Common myeloid progenitor, CD34-positive (primary cell): ENCODE measurements at regions not wholly inside any gene's neighbourhood (a gene's known extent, or its start where the extent isn't known, plus 50 kb on each side); places are given as distances from the start of the nearest gene placed in this dataset.

ENCODE experiments used
- CTCF ChIA-PET: fragments of 350-600 bp; sonication (Branson Sonifier 250); formaldehyde crosslinking; loops from one replicate; lab custom pipeline; 2021; ENCODE audit warnings: antibody characterized with exemption; lab: Charles Lee
- POLR2A ChIA-PET: fragments of 350-600 bp; sonication (Branson Sonifier 250); formaldehyde crosslinking; loops from one replicate; lab custom pipeline; 2021; ENCODE audit warnings: antibody characterized with exemption; lab: Charles Lee
- DNase-seq, 3 donors: peaks; one replicate each; pipeline versions ENCODE4 v3.0.0 to v3.0.0-alpha.2; 2013
- H3K27ac ChIP-seq, 2 experiments: 1 replicate in 1 of 2; 2 replicates in 1 of 2; pipeline ENCODE4 v1.7.0; 2013; ENCODE audit warnings: inconsistent platforms in 2 of 2, low read length in 2 of 2, mild to moderate bottlenecking in 2 of 2, low read depth in 1 of 2, moderate library complexity in 1 of 2; ENCODE audit not compliant: severe bottlenecking in 2 of 2, insufficient read depth in 1 of 2, poor library complexity in 1 of 2
- H3K27me3 ChIP-seq, 5 experiments: replicated peaks in 2 of 5; 1 replicate in 3 of 5; 2 replicates in 2 of 5; pipeline versions ENCODE4 v1.6.1 to v1.7.0; 2013; ENCODE audit warnings: low read length in 4 of 5, mild to moderate bottlenecking in 2 of 5, moderate library complexity in 2 of 5, inconsistent platforms in 1 of 5; ENCODE audit not compliant: insufficient read depth in 5 of 5, control insufficient read depth in 4 of 5
- H3K36me3 ChIP-seq, 4 experiments: 1 replicate in 2 of 4; 2 replicates in 2 of 4; pipeline versions ENCODE4 v1.6.1 to v1.7.0; 2013; ENCODE audit warnings: low read length in 3 of 4, control low read depth in 1 of 4, mild to moderate bottlenecking in 1 of 4; ENCODE audit not compliant: control insufficient read depth in 4 of 4, insufficient read depth in 4 of 4
- H3K4me1 ChIP-seq, 4 experiments: 1 replicate in 3 of 4; 2 replicates in 1 of 4; pipeline versions ENCODE4 v1.6.1 to v1.7.1; 2013; ENCODE audit warnings: low read length in 3 of 4, mild to moderate bottlenecking in 3 of 4, control low read depth in 1 of 4, inconsistent platforms in 1 of 4, moderate library complexity in 1 of 4; ENCODE audit not compliant: control insufficient read depth in 4 of 4, insufficient read depth in 4 of 4; ENCODE audit errors: control extremely low read depth in 1 of 4
- H3K4me3 ChIP-seq, 7 experiments: 1 replicate in 4 of 7; 2 replicates in 3 of 7; pipeline versions ENCODE4 v1.5.1 to v1.7.0; 2013; ENCODE audit warnings: mild to moderate bottlenecking in 7 of 7, low read length in 6 of 7, moderate library complexity in 6 of 7, inconsistent platforms in 2 of 7, low read depth in 2 of 7, control low read depth in 1 of 7; ENCODE audit not compliant: insufficient read depth in 4 of 7, control insufficient read depth in 1 of 7; ENCODE audit errors: extremely low read depth in 1 of 7
- H3K9me3 ChIP-seq, 5 experiments: 1 replicate in 4 of 5; 2 replicates in 1 of 5; pipeline versions ENCODE4 v1.6.1 to v1.7.1; 2013; ENCODE audit warnings: low read length in 4 of 5, mild to moderate bottlenecking in 2 of 5, inconsistent platforms in 1 of 5, low read depth in 1 of 5, moderate library complexity in 1 of 5; ENCODE audit not compliant: control insufficient read depth in 4 of 5, insufficient read depth in 2 of 5; ENCODE audit errors: control extremely low read depth in 1 of 5
- WGBS: methylation state at CpG from one replicate; pipeline ENCODE4 v1.1.5; 2013; ENCODE audit not compliant: insufficient coverage; 5-methylcytosine and 5-hydroxymethylcytosine counted together

DNA sequence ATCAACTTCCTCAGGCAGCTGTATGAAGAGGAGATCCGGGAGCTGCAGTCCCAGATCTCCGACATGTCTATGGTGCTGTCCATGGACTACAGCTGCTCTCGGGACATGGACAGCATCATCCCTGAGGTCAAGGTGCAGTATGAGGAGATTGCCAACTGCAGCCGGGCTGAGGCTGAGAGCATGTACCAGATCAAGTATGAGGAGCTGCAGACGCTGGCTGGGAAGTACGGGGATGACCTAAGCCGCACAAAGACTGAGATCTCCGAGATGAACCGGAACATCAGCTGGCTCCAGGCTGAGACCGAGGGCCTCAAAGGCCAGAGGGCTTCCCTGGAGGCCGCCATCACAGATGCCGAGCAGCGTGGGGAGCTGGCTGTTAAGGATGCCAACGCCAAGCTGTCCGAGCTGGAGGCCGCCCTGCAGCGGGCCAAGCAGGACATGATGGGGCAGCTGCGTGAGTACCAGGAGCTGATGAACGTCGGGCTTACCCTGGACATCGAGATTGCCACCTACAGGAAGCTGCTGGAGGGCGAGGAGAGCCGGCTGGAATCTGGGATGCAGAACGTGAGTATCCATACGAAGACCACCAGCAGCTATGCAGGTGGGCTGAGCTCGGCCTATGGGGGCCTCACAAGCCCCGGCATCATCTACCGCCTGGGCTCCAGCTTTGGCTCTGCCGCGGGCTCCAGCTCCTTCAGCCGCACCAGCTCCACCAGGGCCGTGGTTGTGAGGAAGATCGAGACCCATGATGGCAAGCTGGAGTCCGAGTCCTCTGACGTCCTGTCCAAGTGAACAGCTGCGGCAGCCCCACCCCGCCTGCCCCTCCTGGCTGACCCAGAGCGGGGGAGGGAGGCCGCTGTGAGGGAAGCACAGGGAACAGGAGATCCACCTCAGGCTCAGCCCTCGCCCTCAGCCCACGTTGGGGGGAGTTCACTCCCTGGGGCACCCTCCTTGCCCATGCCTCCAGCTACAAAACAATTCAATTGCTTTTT is 84.0 kb downstream of the SEC61B start:
- no peaks in the 10 kb centered on the region for H3K27me3 ChIP-seq
- H3K9me3 ChIP-seq, result no peaks in the 10 kb centered on the region
- H3K4me3 ChIP-seq, result no peak overlapping the region
- no peak overlapping the region for H3K27ac ChIP-seq
- CTCF ChIA-PET, result no interaction called here
- no peak for DNase-seq
- WGBS, result 97% methylated on average over 40 of the region's 41 CpGs
- H3K36me3 ChIP-seq, result no peaks in the 10 kb centered on the region
- H3K4me1 ChIP-seq, result no peaks in the 10 kb centered on the region
- POLR2A ChIA-PET, result no interaction called here

DNA sequence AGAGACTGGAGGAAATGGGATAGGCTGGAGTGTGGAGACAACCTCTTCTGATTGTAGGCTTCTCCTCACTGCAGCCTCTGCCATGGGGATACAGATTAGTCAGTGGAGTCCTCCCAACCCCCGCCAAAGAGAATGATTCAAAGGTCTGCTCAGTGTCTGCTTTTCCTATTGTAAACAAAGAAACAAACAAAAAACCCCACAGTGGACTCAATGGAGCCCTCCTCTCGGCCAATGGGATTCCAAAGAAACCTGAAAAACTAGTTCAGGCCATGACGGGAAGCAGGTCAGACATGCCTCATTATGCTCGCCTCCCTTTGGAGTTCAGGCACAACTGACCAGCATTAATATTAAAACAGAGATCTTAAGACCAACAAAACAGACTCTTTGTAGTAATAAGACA is 85.8 kb downstream of the SEC61B start:
- peaks cover 0 to 4% (median 0%) of the 10 kb centered on the region in 5 experiments for H3K9me3 ChIP-seq
- H3K27me3 ChIP-seq, result no peaks in the 10 kb centered on the region
- no peaks in the 10 kb centered on the region for H3K36me3 ChIP-seq
- no peak overlapping the region for H3K27ac ChIP-seq
- H3K4me3 ChIP-seq, result no peak overlapping the region
- CTCF ChIA-PET, result no interaction called here
- 73% methylated on average over 4 of the region's 4 CpGs for WGBS
- DNase-seq, result no peak
- no peaks in the 10 kb centered on the region for H3K4me1 ChIP-seq
- POLR2A ChIA-PET, result no interaction called here

DNA sequence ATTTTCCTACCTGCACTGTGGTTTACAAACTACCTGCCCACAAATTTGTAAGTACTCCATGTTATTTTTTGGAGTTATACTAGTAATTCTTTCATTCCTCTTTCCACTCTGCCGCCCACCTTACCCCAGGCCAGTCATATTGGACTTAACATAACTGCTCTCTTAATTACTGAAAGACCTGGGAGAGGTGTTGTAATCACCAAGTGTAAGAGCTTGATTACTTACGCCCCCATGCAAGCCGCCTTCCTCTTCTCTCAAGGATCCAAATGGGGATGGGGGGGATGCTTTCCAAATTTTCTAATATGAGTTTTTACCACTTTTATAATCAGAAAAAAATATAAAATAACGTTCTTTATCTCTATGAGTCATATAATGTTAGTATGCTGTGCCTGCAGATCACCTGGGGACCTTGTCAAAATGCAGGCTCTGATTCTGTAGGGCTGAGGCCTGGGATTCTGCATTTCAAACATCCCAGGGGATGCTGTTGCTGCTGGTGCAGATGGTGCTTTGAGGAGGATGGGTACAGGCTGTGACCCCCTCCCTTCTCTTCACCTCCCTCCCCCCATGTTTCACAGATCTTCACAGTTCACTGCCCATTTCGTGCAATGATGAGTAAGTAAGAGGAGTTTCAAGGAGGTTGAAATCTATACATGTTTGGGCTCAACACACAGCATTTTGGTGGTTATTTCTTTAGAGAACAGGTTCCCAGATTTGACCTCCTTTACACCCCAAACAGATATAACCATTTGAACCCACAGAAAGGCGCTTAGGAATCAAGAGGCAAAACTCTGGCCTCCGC is 87.3 kb downstream of the SEC61B start:
- POLR2A ChIA-PET, result no interaction called here
- Histone ChIP-seq H3K4me3 (no peak overlapping the region), H3K36me3 (no peaks in the 10 kb centered on the region), H3K27ac (no peak overlapping the region), H3K27me3 (no peaks in the 10 kb centered on the region), H3K9me3 (peaks cover 0 to 4% (median 0%) of the 10 kb centered on the region in 5 experiments), H3K4me1 (no peaks in the 10 kb centered on the region)
- CTCF ChIA-PET, result no interaction called here
- DNase-seq, result no peak
- WGBS, result no CpG with 5 or more reads among the region's 7 CpGs

DNA sequence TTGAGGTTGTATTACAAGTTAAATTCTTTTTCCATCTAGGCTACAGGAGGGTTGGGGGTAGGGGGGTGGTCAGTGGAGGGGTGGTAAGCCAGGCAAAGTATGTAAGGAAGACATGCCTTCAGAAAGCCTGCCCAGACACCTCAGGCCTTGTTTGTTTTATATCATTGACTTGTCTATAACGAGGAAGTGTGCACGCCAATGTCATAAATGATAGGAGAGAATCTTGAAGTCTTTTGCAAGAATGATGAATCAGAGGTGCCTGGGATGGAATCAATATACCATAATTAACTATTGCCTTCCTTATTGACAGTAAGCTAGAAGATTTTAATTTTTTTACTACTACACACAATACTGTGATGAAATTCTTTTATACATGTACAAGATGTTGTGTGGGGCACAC is 90.7 kb downstream of the SEC61B start:
- ChIA-PET CTCF (no interaction called here), POLR2A (no interaction called here)
- H3K27ac ChIP-seq, result no peak overlapping the region
- 100% methylated on average over 1 of the region's 2 CpGs for WGBS
- H3K4me1 ChIP-seq, result no peaks in the 10 kb centered on the region
- no peaks in the 10 kb centered on the region for H3K36me3 ChIP-seq
- no peak overlapping the region for H3K4me3 ChIP-seq
- peaks cover 0 to 4% (median 0%) of the 10 kb centered on the region in 5 experiments for H3K9me3 ChIP-seq
- DNase-seq, result no peak
- peaks cover 0 to 3% (median 0%) of the 10 kb centered on the region in 5 experiments for H3K27me3 ChIP-seq

DNA sequence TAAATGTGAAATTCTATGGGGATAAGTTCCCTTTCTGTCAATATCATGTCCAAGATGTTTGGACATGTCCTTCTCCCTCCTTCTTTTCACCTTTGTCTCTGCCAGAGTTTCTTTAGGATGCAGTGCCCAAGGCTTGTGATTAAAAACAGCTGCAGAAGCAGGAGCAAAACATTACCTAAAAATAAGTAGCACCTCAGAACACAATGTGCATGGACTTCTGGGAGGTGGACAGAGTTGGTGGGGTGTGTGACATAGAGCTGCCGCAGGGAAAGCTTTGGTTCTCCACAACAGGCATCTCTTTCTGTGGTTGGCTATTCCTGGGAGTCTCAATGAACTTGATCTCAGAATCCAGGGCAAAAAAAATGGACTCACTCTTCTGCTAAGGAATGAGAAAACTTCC is 97.0 kb downstream of the SEC61B start:
- H3K4me3 ChIP-seq, result no peak overlapping the region
- H3K36me3 ChIP-seq, result no peaks in the 10 kb centered on the region
- H3K27ac ChIP-seq, result no peak overlapping the region
- H3K9me3 ChIP-seq, result no peaks in the 10 kb centered on the region
- ChIA-PET CTCF (interaction anchor here (0.6 to 1.0 kb wide), 3 partner anchors 10 to 475 kb away, joined by 3 read pairs; no protein-coding TSS in a partner anchor), POLR2A (no interaction called here)
- H3K27me3 ChIP-seq, result peaks cover 0 to 4% (median 0%) of the 10 kb centered on the region in 5 experiments
- WGBS, result no CpG with 5 or more reads among the region's 1 CpG
- DNase-seq, result no peak
- H3K4me1 ChIP-seq, result no peaks in the 10 kb centered on the region

DNA sequence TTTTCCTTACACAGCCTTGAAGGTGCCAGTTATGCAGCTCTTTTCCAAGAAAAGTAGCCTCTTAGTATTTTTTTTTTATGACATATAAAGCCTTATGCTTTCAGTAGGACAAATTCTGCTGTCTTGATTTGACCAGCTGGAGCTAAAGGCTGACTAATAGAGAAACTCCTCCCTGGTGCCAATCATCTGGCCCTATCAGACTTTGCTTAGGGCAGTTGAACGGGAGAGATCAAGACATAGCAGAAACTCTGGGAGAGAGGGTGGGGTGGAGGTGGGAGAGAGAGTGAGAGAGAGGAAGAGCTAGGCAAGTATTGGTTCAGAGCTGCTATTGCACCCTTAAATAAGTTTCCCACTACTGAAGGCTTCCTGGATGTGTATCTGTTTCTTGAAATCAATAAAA is 100.2 kb downstream of the SEC61B start:
- no CpG with 5 or more reads among the region's 1 CpG for WGBS
- Histone ChIP-seq H3K4me1 (peaks cover 0 to 13% (median 5%) of the 10 kb centered on the region in 4 experiments), H3K36me3 (no peaks in the 10 kb centered on the region), H3K9me3 (no peaks in the 10 kb centered on the region), H3K4me3 (no peak overlapping the region), H3K27me3 (peaks cover 0 to 3% (median 0%) of the 10 kb centered on the region in 5 experiments), H3K27ac (no peak overlapping the region)
- ChIA-PET POLR2A (no interaction called here), CTCF (no interaction called here)
- DNase-seq, result no peak
